Left ventricle myocardium inferior (tissue), 1 donor: ENCODE measurements at regions not wholly inside any gene's neighbourhood (a gene's known extent, or its start where the extent isn't known, plus 50 kb on each side); places are given as distances from the start of the nearest gene placed in this dataset.
"Not testable (repeated sequence)": the region's sequence is repeated elsewhere in the genome, so short reads cannot be mapped to it uniquely, and the experiment has no call there.

Experiments used
- DNase-seq: peaks from one replicate; pipeline ENCODE4 v3.0.0-alpha.2; 2020
- H3K27ac ChIP-seq: fragments of 200-600 bp; replicated peaks from 2 replicates; pipeline ENCODE4 v1.8.0; 2021
- H3K27me3 ChIP-seq: fragments of 200-600 bp; 2 replicates; pipeline ENCODE4 v1.8.0; 2021; ENCODE audit warnings: low read depth
- H3K36me3 ChIP-seq: fragments of 200-600 bp; 2 replicates; pipeline ENCODE4 v1.8.0; 2021
- H3K4me1 ChIP-seq: fragments of 200-600 bp; 2 replicates; pipeline ENCODE4 v1.8.0; 2021
- H3K4me3 ChIP-seq: fragments of 200-600 bp; 2 replicates; pipeline ENCODE4 v1.8.0; 2021; ENCODE audit warnings: mild to moderate bottlenecking, moderate library complexity
- H3K9me3 ChIP-seq: fragments of 200-600 bp; replicated peaks from 2 replicates; pipeline ENCODE4 v1.8.0; 2021
- CTCF ChIP-seq: fragments of 200-600 bp; IDR thresholded peaks from 2 replicates; pipeline ENCODE4 v1.8.0; 2021; ENCODE audit warnings: antibody characterized with exemption, mild to moderate bottlenecking, borderline replicate concordance
- intact Hi-C: fragments of 100-400 bp; cut with micrococcal nuclease; formaldehyde crosslinking; loops from one replicate; pipeline ENCODE4 v1.11.0; 2022
- donor health status: DM: no; HTN: yes; CAD: no; lungs with severe emphysema.

DNA sequence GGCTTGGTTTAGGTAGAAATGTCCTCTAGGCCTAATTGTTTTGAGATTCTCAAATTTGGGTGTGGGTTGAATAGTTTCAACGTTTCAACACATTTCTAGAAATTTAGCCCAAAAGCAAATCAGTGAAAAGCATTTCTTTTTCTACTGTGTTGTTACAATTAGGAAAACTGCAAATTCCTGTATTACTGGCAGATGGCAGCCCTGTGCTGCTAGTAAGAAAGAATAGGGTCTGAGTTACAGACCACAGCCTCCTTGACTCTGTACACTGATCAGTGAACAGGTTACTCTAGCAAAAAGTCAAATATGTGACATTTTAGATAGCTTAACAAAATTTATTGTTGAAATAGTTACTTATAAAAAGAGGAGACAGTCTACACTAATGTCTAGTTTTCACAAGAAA is 703.0 kb downstream of the JRKL start:
- DNase-seq: no peak
- no peak overlapping the region for H3K4me3 ChIP-seq
- H3K27ac ChIP-seq: no peak overlapping the region
- H3K9me3 ChIP-seq: no peaks in the 10 kb centered on the region
- intact Hi-C loops: no loop called here
- no peaks in the 10 kb centered on the region for H3K36me3 ChIP-seq
- H3K27me3 ChIP-seq: no peaks in the 10 kb centered on the region
- H3K4me1 ChIP-seq: peaks cover 6% of the 10 kb centered on the region
- no peak for TF ChIP-seq CTCF

DNA sequence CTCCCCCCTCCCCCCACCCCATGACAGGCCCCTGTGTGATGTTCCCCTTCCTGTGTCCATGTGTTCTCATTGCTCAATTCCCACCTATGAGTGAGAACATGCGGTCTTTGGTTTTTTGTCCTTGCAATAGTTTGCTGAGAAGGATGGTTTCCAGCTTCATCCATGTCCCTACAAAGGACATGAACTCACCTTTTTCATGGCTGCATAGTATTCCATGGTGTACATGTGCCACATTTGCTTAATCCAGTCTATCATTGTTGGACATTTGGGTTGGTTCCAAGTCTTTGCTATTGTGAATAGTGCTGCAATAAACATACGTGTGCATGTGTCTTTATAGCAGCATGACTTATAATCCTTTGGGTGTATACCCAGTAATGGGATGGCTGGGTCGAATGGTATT is 712.4 kb downstream of the JRKL start:
- H3K27me3 ChIP-seq, H3K27ac ChIP-seq, DNase-seq, H3K4me1 ChIP-seq, H3K36me3 ChIP-seq, intact Hi-C loops, H3K4me3 ChIP-seq: not testable (repeated sequence)
- peaks cover 17% of the 10 kb centered on the region for H3K9me3 ChIP-seq

- TF ChIP-seq CTCF: no peak
- H3K4me1 ChIP-seq: no peaks in the 10 kb centered on the region
- no peaks in the 10 kb centered on the region for H3K36me3 ChIP-seq
- intact Hi-C loops: no loop called here
- H3K27ac ChIP-seq: no peak overlapping the region
- no peaks in the 10 kb centered on the region for H3K27me3 ChIP-seq
- H3K9me3 ChIP-seq: peaks cover 9% of the 10 kb centered on the region
- DNase-seq: no peak
- no peak overlapping the region for H3K4me3 ChIP-seq
Measured at GRCh38 chr11:97107604-97108003, 717.8 kb downstream of the JRKL start.

DNA sequence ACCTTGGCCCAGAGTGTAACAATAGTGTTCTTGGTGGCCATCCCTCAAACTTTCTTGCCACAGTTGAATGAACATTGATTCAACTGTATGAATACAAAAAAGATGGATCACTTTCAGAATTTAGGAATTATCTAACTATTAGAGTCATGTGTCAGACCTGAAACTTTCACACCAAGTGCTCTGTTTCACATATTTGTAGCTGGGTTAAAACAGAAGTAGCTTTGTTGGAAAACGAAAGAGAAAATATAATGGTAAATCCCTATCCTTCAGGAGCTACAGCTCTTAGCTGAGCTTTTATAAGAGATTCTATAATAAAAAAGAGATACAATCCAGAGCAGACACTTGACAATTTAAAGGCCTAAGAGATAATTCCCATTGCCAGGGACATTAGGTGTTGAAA is 719.3 kb downstream of the JRKL start:
- Histone ChIP-seq H3K27me3 (no peaks in the 10 kb centered on the region), H3K36me3 (no peaks in the 10 kb centered on the region), H3K9me3 (peaks cover 11% of the 10 kb centered on the region), H3K4me3 (no peak overlapping the region), H3K27ac (no peak overlapping the region), H3K4me1 (no peaks in the 10 kb centered on the region)
- no peak for DNase-seq
- no peak for TF ChIP-seq CTCF
- intact Hi-C loops: no loop called here

GRCh38 chr11:97110376-97110775 is 720.6 kb downstream of the JRKL start:
- no peaks in the 10 kb centered on the region for H3K36me3 ChIP-seq
- no peak for TF ChIP-seq CTCF
- peaks cover 11% of the 10 kb centered on the region for H3K9me3 ChIP-seq
- H3K4me3 ChIP-seq: no peak overlapping the region
- H3K27ac ChIP-seq: no peak overlapping the region
- no peak for DNase-seq
- H3K4me1 ChIP-seq: no peaks in the 10 kb centered on the region
- intact Hi-C loops: no loop called here
- no peaks in the 10 kb centered on the region for H3K27me3 ChIP-seq

DNA sequence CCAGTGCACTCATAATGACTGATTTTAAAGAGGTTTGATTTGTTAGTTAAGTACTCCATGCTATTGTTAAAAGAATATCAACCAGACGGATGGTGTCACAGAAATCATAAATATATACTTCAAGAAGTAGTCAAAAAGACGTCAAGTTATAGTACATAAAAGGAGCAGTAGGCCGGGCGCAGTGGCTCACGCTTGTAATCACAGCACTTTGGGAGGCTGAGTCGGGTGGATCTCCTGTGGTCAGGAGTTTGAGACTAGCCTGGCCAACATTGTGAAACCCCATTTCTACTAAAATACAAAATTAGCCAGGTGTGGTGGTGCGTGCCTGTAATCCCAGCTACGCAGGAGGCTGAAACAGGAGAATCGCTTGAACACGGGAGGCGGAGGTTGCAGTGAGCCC is 721.7 kb downstream of the JRKL start:
- DNase-seq: no peak
- H3K9me3 ChIP-seq: peaks cover 11% of the 10 kb centered on the region
- H3K4me1 ChIP-seq: no peaks in the 10 kb centered on the region
- intact Hi-C loops: no loop called here
- H3K36me3 ChIP-seq: no peaks in the 10 kb centered on the region
- TF ChIP-seq CTCF: no peak
- no peak overlapping the region for H3K27ac ChIP-seq
- H3K27me3 ChIP-seq: no peaks in the 10 kb centered on the region
- no peak overlapping the region for H3K4me3 ChIP-seq
